Stimulated activated CD4-positive, alpha-beta T cell treated with anti-CD3 and anti-CD28 coated beads, TNF-alpha, amount 100 ng/mL, for 24 hours (primary cell): ENCODE measurements at regions not wholly inside any gene's neighbourhood (a gene's known extent, or its start where the extent isn't known, plus 50 kb on each side); places are given as distances from the start of the nearest gene placed in this dataset.

Experiments used
- DNase-seq, 3 experiments: peaks; one replicate each; pipeline ENCODE4 v3.0.0-alpha.2; 2020; ENCODE audit warnings: low read depth in 3 of 3

- DNase-seq, result no peak
These were observed 112.1 kb upstream of the CDK1 start for GRCh38 chr10:60666221-60666620.

GRCh38 chr10:60664859-60665258, 113.4 kb upstream of the CDK1 start:
- DNase-seq, result no peak

- DNase-seq, result no peak
These were observed 114.4 kb upstream of the CDK1 start for GRCh38 chr10:60663850-60664249.

GRCh38 chr10:60662917-60663614, 115.2 kb upstream of the CDK1 start:
- DNase-seq, result no peak

- DNase-seq, result no peak
These were observed 116.6 kb upstream of the CDK1 start for GRCh38 chr10:60661637-60662036.

GRCh38 chr10:60660625-60661024, 117.7 kb upstream of the CDK1 start:
- no peak for DNase-seq

- DNase-seq, result no peak
These were observed 123.3 kb upstream of the CDK1 start for GRCh38 chr10:60654813-60655464.

GRCh38 chr10:60652628-60653027, 125.7 kb upstream of the CDK1 start:
- DNase-seq, result no peak

GRCh38 chr10:60650378-60650800, 127.9 kb upstream of the CDK1 start:
- DNase-seq, result no peak

GRCh38 chr10:60649485-60650377, 128.5 kb upstream of the CDK1 start:
- DNase-seq, result no peak

GRCh38 chr10:60648761-60649160, 129.5 kb upstream of the CDK1 start:
- DNase-seq, result no peak

- DNase-seq, result peak in 2 of 3 experiments; percentile 8 to 39
These were observed 131.1 kb upstream of the CDK1 start for GRCh38 chr10:60646966-60647796.

GRCh38 chr10:60645980-60646379, 132.3 kb upstream of the CDK1 start:
- no peak for DNase-seq

GRCh38 chr10:60644436-60645130, 133.7 kb upstream of the CDK1 start:
- DNase-seq, result no peak

- no peak for DNase-seq
These were observed 134.4 kb upstream of the CDK1 start for GRCh38 chr10:60643874-60644273.

- DNase-seq, result no peak
These were observed 148.9 kb upstream of the CDK1 start for GRCh38 chr10:60629332-60629731.

GRCh38 chr10:60627778-60628748, 150.2 kb upstream of the CDK1 start:
- no peak for DNase-seq

GRCh38 chr10:60626037-60626436, 152.2 kb upstream of the CDK1 start:
- no peak for DNase-seq

GRCh38 chr10:60623627-60624026, 154.7 kb upstream of the CDK1 start:
- DNase-seq, result no peak

- DNase-seq, result no peak
These were observed 157.3 kb upstream of the CDK1 start for GRCh38 chr10:60621018-60621417.
